ENCODE measurements at regions not wholly inside any gene's neighbourhood (a gene's known extent, or its start where the extent isn't known, plus 50 kb on each side); places are given as distances from the start of the nearest gene placed in this dataset.

- Histone ChIP-seq H3K79me2 (ENCODE audit: control insufficient read depth, low read length) (no peaks in the 10 kb centered on the region), H4K20me1 (ENCODE audit: control insufficient read depth, insufficient read depth, low read depth, low read length) (no peaks in the 10 kb centered on the region), H3K4me1 (ENCODE audit: control insufficient read depth, low read length) (no peaks in the 10 kb centered on the region), H3K27ac (ENCODE audit: low read depth, low read length) (no peak overlapping the region), H3K4me3 (ENCODE audit: low read length) (no peak overlapping the region), H3K9me3 (ENCODE audit: control insufficient read depth, insufficient read depth, low read length) (no peaks in the 10 kb centered on the region), H3F3A (ENCODE audit: control insufficient read depth, insufficient read depth) (no peaks in the 10 kb centered on the region), H3K27me3 (ENCODE audit: control insufficient read depth, low read length) (no peaks in the 10 kb centered on the region), H3K9me2 (replicated peaks; ENCODE audit: control insufficient read depth, low read length) (no peaks in the 10 kb centered on the region), H3K4me2 (ENCODE audit: low read length) (no peak overlapping the region), H3K36me3 (ENCODE audit: control insufficient read depth, low read length) (no peaks in the 10 kb centered on the region)
- TF ChIP-seq CTCF (IDR thresholded peaks at IDR 0.05; ENCODE audit: low read depth, low read length, poor library complexity, severe bottlenecking), result no peak
- no peak for TF ChIP-seq EZH2phosphoT487 (IDR thresholded peaks at IDR 0.05; ENCODE audit: borderline replicate concordance, low read length)
Measured at GRCh38 chr6:98526465-98526864, 307.9 kb upstream of the POU3F2 start.

- TF ChIP-seq EZH2phosphoT487 (IDR thresholded peaks at IDR 0.05; ENCODE audit: borderline replicate concordance, low read length), result no peak
- no peak for TF ChIP-seq CTCF (IDR thresholded peaks at IDR 0.05; ENCODE audit: low read depth, low read length, poor library complexity, severe bottlenecking)
- H3K36me3 ChIP-seq (ENCODE audit: control insufficient read depth, low read length), result no peaks in the 10 kb centered on the region
- H3F3A ChIP-seq (ENCODE audit: control insufficient read depth, insufficient read depth), result no peaks in the 10 kb centered on the region
- no peaks in the 10 kb centered on the region for H3K79me2 ChIP-seq (ENCODE audit: control insufficient read depth, low read length)
- no peaks in the 10 kb centered on the region for H3K9me2 ChIP-seq (replicated peaks; ENCODE audit: control insufficient read depth, low read length)
- H3K4me1 ChIP-seq (ENCODE audit: control insufficient read depth, low read length), result no peaks in the 10 kb centered on the region
- no peak overlapping the region for H3K4me3 ChIP-seq (ENCODE audit: low read length)
- no peaks in the 10 kb centered on the region for H3K27me3 ChIP-seq (ENCODE audit: control insufficient read depth, low read length)
- no peak overlapping the region for H3K27ac ChIP-seq (ENCODE audit: low read depth, low read length)
- H3K4me2 ChIP-seq (ENCODE audit: low read length), result no peak overlapping the region
- H3K9me3 ChIP-seq (ENCODE audit: control insufficient read depth, insufficient read depth, low read length), result no peaks in the 10 kb centered on the region
- no peaks in the 10 kb centered on the region for H4K20me1 ChIP-seq (ENCODE audit: control insufficient read depth, insufficient read depth, low read depth, low read length)
Measured at GRCh38 chr6:98529364-98529763, 305.0 kb upstream of the POU3F2 start.

- no peaks in the 10 kb centered on the region for H3K9me3 ChIP-seq (ENCODE audit: control insufficient read depth, insufficient read depth, low read length)
- no peaks in the 10 kb centered on the region for H3K9me2 ChIP-seq (replicated peaks; ENCODE audit: control insufficient read depth, low read length)
- no peaks in the 10 kb centered on the region for H3K36me3 ChIP-seq (ENCODE audit: control insufficient read depth, low read length)
- no peaks in the 10 kb centered on the region for H3K4me1 ChIP-seq (ENCODE audit: control insufficient read depth, low read length)
- no peaks in the 10 kb centered on the region for H3F3A ChIP-seq (ENCODE audit: control insufficient read depth, insufficient read depth)
- H3K27me3 ChIP-seq (ENCODE audit: control insufficient read depth, low read length), result no peaks in the 10 kb centered on the region
- no peaks in the 10 kb centered on the region for H3K79me2 ChIP-seq (ENCODE audit: control insufficient read depth, low read length)
- no peak overlapping the region for H3K4me2 ChIP-seq (ENCODE audit: low read length)
- H3K4me3 ChIP-seq (ENCODE audit: low read length), result no peak overlapping the region
- H3K27ac ChIP-seq (ENCODE audit: low read depth, low read length), result no peak overlapping the region
- H4K20me1 ChIP-seq (ENCODE audit: control insufficient read depth, insufficient read depth, low read depth, low read length), result no peaks in the 10 kb centered on the region
- no peak for TF ChIP-seq EZH2phosphoT487 (IDR thresholded peaks at IDR 0.05; ENCODE audit: borderline replicate concordance, low read length)
Measured at GRCh38 chr6:98530732-98531131, 303.6 kb upstream of the POU3F2 start.

- no peaks in the 10 kb centered on the region for H3K4me1 ChIP-seq (ENCODE audit: control insufficient read depth, low read length)
- TF ChIP-seq CTCF (IDR thresholded peaks at IDR 0.05; ENCODE audit: low read depth, low read length, poor library complexity, severe bottlenecking) (no peak), EZH2phosphoT487 (IDR thresholded peaks at IDR 0.05; ENCODE audit: borderline replicate concordance, low read length) (no peak)
- no peaks in the 10 kb centered on the region for H3K79me2 ChIP-seq (ENCODE audit: control insufficient read depth, low read length)
Measured at GRCh38 chr6:98532004-98532403, 302.4 kb upstream of the POU3F2 start.

More at GRCh38 chr6:98532004-98532403, 302.4 kb upstream of the POU3F2 start:
- no peaks in the 10 kb centered on the region for H3K9me3 ChIP-seq (ENCODE audit: control insufficient read depth, insufficient read depth, low read length)
- H3K4me3 ChIP-seq (ENCODE audit: low read length), result no peak overlapping the region
- H3K27ac ChIP-seq (ENCODE audit: low read depth, low read length), result no peak overlapping the region
- H3K36me3 ChIP-seq (ENCODE audit: control insufficient read depth, low read length), result no peaks in the 10 kb centered on the region
- no peaks in the 10 kb centered on the region for H3K27me3 ChIP-seq (ENCODE audit: control insufficient read depth, low read length)
- no peak overlapping the region for H3K4me2 ChIP-seq (ENCODE audit: low read length)
- H3K9me2 ChIP-seq (replicated peaks; ENCODE audit: control insufficient read depth, low read length), result no peaks in the 10 kb centered on the region
- no peaks in the 10 kb centered on the region for H4K20me1 ChIP-seq (ENCODE audit: control insufficient read depth, insufficient read depth, low read depth, low read length)
- H3F3A ChIP-seq (ENCODE audit: control insufficient read depth, insufficient read depth), result no peaks in the 10 kb centered on the region
